HG02981 (cell line): ENCODE measurements at regions not wholly inside any gene's neighbourhood (a gene's known extent, or its start where the extent isn't known, plus 50 kb on each side); places are given as distances from the start of the nearest gene placed in this dataset.
A peak's percentile ranks its signal among the peaks of the same experiment; 100 is the strongest.

Experiments
- ATAC-seq: cut with Tn5 transposase; IDR thresholded peaks from one replicate; pipeline ENCODE4 v1.9.1; 2021; ENCODE audit warnings: mild to moderate bottlenecking, moderate library complexity; ENCODE audit not compliant: unreplicated experiment

DNA sequence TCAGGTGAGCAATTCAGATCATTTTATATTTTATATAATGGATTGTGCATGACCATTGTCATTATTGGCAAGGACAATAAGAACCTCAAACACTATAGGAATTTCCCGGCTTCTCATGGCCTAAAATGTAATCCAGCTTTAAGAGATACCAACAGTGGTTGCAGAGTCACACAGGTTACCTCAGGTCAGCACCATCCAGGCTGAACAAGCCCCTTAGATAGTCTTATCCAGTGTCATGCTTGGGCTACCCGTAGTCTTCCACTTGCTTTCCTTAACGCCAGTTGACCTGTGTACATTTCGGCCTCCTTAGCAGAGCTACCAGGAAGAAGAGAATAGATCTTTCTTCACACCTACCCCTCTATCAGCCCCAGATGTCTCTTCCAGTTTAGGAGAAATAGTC, 293.3 kb upstream of the SYT4 start:
- ATAC-seq: no peak

GRCh38 chr18:43571078-43571689, 293.9 kb upstream of the SYT4 start:
- peak; percentile 64 for ATAC-seq

GRCh38 chr18:43572163-43572562, 294.9 kb upstream of the SYT4 start:
- ATAC-seq: peak; percentile 53

DNA sequence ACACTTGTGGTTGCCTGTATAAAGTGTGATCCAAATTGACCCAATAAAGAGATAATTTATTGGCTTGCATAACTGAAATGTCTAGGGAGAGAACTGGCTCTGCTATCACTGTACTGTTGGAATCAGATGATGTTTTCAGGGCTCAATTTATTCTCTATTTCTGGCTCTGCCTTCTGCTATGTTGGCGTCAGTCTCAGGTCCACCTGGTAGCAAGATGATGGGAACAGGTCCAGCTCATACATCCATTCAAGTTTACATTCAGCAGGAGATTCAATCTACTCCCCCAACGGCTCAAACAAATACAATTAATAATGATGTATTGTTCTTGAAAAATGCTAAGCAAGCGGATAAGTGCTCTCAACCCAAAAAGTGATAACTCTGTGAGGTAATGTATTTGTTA, 297.7 kb upstream of the SYT4 start:
- no peak for ATAC-seq

GRCh38 chr18:43578211-43578610, 300.9 kb upstream of the SYT4 start:
- no peak for ATAC-seq

DNA sequence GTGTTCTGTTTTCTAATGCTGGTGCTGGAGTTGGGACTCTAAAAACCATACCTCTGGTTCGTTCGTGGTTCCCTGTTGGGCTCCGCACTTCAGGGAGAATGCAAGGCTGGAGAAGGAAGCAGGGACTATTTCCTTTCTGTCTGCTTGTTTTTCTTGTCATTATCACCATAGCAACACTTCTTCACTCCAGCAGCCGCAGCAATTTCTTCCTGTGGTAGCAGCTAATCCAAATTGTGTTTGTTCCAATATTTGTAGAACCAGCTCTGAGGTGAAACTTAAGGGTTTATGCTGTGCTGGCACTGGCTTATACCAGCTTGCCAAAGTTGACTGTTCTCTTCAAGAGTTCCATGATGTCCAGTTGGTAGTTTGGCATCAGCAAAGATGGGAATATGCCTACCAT, 301.4 kb upstream of the SYT4 start:
- no peak for ATAC-seq

DNA sequence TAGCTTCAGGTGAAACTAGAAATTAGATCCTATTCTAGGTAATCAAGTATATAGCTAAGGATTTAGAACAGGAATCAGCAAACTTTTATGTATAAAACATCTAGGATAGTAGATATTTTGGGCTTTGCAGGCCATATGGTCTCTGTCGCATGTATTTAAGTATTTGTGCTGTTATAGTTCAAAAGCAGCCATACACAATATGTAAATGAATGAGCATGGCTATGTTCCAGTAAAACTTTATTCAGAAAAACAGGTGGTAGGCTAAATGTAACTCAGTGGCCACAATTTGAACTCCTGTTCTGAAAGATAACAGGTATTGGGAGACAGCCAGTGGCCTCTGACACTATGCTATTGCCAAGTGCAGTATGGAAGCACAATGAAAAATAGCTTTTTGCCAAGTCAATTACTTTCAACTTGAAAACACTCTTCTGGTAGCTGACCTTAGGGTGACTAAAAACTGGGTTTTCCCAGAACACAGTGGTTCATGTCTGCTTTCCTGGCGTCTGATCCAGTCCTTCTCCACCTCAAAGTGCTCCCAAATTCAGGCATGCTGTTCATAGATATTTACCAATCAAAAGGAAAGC, 304.7 kb upstream of the SYT4 start:
- no peak for ATAC-seq

DNA sequence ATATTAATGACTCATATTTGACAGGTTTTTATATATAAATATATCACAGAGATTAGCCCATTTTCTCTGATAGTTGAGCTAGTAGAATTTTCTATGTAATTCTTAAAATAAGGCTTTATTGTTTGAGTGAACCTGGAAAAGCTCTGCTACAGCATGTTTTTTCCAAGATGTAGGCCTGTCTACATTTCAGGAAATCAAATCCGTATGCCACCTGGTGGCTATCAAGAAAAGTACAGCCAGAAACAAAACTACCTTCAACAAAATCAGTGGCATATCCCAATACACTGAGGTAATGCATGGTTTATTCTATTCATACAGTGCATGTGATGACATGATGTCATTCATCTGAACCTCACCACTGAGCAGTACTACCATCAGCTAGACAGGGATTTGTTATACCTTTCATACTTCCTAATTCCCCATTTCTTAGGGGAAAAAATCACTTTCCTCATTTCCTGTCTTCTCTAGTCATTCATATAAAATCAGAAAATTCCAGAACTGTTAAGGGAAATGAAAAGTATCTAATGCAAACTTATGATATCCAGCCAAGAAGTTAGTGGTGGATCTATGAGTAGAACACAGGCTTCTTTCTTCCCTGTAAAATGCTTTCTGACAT, 310.4 kb upstream of the SYT4 start:
- ATAC-seq: no peak

DNA sequence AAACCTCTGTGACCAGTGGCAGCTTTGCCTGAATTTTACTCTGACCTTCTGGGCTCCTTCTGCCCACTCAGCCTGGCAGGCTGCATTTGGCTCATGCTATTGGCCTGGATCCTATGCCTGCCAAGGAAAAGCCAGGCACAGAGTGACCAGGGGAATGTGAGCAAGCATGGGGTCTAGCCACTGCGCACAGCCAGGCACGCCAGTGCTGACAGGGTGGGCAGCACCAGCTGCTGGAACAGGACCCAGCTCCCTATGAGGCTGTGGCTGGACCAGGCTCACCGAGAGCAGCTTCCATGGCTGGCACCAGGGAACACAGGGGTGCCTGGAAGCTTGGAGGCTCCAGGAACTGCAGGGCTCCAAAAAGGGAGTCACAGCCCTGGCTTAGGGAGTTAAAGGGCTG, 311.5 kb upstream of the SYT4 start:
- ATAC-seq: no peak

GRCh38 chr18:43589611-43590151, 312.4 kb upstream of the SYT4 start:
- ATAC-seq: no peak

DNA sequence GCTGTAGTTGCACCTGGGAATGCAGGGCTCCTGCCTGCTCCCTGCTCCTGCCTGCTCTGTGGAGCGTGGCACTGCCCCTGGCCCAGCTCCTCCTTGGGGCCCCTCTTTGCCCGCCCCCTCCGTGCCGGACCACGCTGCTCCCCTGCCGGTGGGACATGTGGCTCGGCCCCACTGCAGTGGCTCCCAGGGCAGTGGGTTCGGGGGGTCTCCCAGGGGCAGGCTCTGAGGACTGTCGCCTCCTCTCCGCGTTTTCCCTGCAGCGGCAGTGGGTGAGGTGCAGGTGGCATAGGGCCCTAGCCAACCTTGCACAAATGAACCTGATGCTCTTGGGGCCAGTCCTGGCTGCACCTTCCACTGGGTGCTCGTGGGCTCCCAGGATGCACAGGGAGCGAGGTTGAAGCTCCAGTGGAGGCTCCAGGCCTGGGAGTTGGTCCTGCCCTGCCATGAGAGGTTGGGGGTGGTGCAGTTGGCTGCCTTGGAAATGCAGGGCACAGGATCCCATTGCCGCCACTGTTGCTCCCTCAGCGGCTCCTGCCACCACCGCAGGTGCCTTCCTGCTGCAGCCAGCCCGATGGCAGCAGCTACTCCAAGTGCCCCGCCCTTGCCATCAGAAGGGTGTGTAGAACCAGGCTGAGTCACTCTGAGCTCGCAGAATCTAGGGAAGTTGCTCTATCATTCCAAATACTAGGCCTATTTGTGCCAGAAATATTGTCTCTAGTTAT, 313.1 kb upstream of the SYT4 start:
- ATAC-seq: no peak

DNA sequence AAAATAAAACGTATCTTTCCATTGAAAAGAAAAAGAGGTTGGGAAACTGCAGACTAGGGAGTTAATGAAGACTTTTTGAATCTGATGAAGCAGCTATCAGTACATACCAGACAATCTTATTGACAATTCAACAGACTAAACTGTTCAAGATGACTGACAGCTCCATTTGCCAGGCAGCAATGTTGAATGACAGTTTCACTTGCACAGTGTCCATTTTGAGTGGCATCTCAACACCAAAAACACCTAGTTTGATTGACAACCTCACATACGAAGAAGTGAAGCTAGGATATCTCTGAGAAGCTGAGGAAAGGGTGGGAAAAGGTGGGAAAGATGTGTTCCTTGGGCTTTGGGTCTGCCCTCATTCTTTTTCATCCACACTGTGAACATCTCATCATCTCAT, 315.0 kb upstream of the SYT4 start:
- no peak for ATAC-seq

- no peak for ATAC-seq
Observed at GRCh38 chr18:43596105-43596712, 318.9 kb upstream of the SYT4 start.

DNA sequence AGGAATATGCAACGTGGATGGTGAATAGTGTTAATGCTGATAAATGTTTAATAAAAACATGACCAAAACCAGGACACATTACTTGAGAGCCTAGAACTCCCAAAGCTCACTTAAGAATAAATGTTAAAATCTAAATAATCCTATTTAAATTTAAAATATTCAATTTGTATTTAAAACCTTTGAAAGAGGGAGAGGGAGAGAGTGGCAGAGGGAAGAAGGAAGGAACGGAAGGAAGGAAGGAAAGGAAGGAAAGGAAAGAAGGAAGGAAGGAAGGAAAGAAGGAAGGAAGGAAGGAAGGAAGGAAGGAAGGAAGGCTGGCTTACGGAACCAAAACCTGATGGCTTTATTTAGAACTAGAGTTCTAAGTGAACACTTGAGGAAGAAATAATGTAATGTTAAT, 324.1 kb upstream of the SYT4 start:
- no peak for ATAC-seq

- no peak for ATAC-seq
Observed at GRCh38 chr18:43605224-43605623, 327.9 kb upstream of the SYT4 start.

- no peak for ATAC-seq
Observed at GRCh38 chr18:43606795-43607194, 329.5 kb upstream of the SYT4 start.

- ATAC-seq: peak; percentile 79
Observed at GRCh38 chr18:43620936-43621335, 343.6 kb upstream of the SYT4 start.

GRCh38 chr18:43622024-43622423, 344.7 kb upstream of the SYT4 start:
- no peak for ATAC-seq

- no peak for ATAC-seq
Observed at GRCh38 chr18:43625582-43625981, 348.3 kb upstream of the SYT4 start.

GRCh38 chr18:43627848-43628530, 350.7 kb upstream of the SYT4 start:
- ATAC-seq: no peak

GRCh38 chr18:43634994-43635393, 357.7 kb upstream of the SYT4 start:
- ATAC-seq: no peak
